HG03378 (cell line): ENCODE measurements at regions not wholly inside any gene's neighbourhood (a gene's known extent, or its start where the extent isn't known, plus 50 kb on each side); places are given as distances from the start of the nearest gene placed in this dataset.
"Not testable (repeated sequence)": the region's sequence is repeated elsewhere in the genome, so short reads cannot be mapped to it uniquely, and the experiment has no call there.

Experiments
- ATAC-seq: cut with Tn5 transposase; IDR thresholded peaks from one replicate; pipeline ENCODE4 v1.9.1; 2021; ENCODE audit warnings: mild to moderate bottlenecking, moderate library complexity; ENCODE audit not compliant: unreplicated experiment

GRCh38 chr15:20785151-20785936 lies 80.8 kb downstream of the POTEB2 start:
- ATAC-seq, result not testable (repeated sequence)

DNA sequence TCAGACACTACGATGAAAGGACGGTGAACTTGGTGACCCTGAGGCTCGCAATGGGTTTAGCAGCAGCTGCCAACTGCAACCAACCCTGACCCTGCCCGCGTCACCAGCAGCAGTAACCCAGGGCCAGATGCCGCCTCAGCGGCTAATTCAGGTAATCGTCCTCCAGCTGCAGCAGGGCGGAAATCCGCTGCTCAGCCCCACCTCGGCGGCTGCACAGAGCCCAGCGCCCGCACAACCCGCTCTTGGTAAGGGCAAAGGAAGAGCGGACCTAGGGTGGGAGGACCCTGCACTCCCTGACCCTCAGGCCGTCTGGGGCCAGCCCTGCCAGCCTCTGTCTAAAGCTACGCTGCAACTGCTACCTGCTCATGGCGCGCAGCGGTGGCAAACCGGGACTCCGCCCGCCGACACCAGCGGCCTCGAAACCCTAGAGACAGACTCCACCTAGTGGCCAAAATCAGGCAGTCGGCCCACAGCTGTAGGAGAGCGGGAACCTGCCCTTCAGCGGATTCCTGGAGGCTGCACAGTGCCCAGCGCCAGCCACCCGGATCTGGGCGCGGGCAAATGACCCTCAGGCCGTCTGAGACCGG lies 82.4 kb downstream of the POTEB2 start:
- ATAC-seq, result not testable (repeated sequence)

GRCh38 chr15:20775412-20775811 lies 90.7 kb downstream of the POTEB2 start:
- ATAC-seq, result not testable (repeated sequence)

DNA sequence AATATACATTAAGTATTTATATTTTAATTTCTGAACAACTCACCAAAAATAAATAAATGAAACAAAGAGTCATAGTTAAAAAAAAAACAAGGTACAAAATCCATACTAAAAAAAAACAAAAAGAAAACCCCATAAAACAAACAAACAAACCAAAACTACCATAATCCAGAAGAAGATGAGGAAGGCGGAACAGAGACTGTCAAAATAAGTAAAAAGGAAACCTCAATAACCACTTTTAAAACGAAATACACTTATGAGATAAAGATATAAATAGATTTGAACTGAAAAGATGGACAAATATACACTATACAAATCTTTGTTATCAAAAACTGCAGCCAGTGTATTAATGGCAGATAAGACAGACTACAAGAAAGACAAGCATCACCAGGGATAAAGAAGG lies 98.2 kb downstream of the POTEB2 start:
- ATAC-seq, result peak; percentile 50

- ATAC-seq, result not testable (repeated sequence)
Measured at GRCh38 chr15:20762422-20762821, 103.7 kb downstream of the POTEB2 start.

- not testable (repeated sequence) for ATAC-seq
Measured at GRCh38 chr15:20756440-20756839, 109.7 kb downstream of the POTEB2 start.

DNA sequence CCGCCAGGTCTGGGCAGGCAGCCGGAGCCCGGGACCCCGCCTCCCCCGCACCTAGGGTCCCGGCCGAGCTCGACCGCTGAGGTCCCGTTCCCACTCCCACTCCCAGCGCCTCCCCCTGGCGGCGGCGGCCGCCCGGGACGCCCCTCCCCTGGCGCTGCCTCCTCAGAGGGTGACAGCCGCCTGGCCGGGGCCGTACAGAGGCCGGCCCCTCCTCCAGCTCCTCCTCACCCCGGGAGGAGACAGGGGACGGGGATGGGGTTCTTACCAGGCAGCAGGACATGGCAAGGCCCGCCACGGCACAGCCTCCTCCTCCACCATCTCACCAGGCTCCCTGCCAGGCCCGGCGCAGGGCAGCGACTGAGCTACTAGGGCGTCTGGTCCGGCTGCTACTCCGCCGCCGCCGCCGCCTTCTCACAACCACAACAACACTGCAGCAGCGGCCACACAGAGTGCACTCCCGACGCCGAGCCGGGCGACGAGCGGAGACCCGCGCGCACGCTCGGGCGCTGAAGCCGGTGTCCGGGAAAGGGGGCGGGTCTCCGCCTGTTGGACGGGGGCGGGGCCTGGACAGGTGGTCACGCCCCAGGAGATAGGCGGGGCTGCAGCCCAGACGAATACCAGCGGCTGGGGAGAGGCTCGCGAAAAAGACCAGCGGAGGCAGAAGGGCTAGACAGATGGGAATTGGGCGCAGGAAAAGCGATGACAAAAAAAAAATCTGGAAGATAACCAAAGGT lies 110.3 kb downstream of the POTEB2 start:
- ATAC-seq, result not testable (repeated sequence)

GRCh38 chr15:20733493-20733892 lies 132.6 kb downstream of the POTEB2 start:
- ATAC-seq, result not testable (repeated sequence)
